B cell (primary cell): ENCODE measurements at regions not wholly inside any gene's neighbourhood (a gene's known extent, or its start where the extent isn't known, plus 50 kb on each side); places are given as distances from the start of the nearest gene placed in this dataset.
"Not testable (repeated sequence)": the region's sequence is repeated elsewhere in the genome, so short reads cannot be mapped to it uniquely, and the experiment has no call there.

ENCODE experiments used
- ATAC-seq: fragments of 200-7000 bp; cut with Tn5 transposase; one replicate; pipeline ENCODE4 v1.10.0; 2021; ENCODE audit warnings: low read depth, mild to moderate bottlenecking, moderate number of reproducible peaks, moderate library complexity
- CTCF ChIA-PET: fragments of 350-600 bp; sonication (Branson Sonifier 250); formaldehyde crosslinking; loops from one replicate; lab custom pipeline; 2021; ENCODE audit warnings: antibody characterized with exemption, inconsistent platforms; lab: Charles Lee
- POLR2A ChIA-PET: fragments of 350-600 bp; sonication (Branson Sonifier 250); formaldehyde crosslinking; loops from one replicate; lab custom pipeline; 2021; ENCODE audit warnings: antibody characterized with exemption; lab: Charles Lee
- DNase-seq: peaks from one replicate; pipeline ENCODE4 v3.0.0; 2013
- H2AFZ ChIP-seq: 2 replicates; pipeline ENCODE4 v1.6.1; 2012; ENCODE audit warnings: mild to moderate bottlenecking, low read depth, low read length; ENCODE audit not compliant: insufficient read depth, poor library complexity, severe bottlenecking
- H3K27ac ChIP-seq, 2 donors: 1 replicate in 1 of 2; 2 replicates in 1 of 2; pipeline ENCODE4 v1.5.1; 2012 to 2013; ENCODE audit warnings: low read length in 2 of 2, mild to moderate bottlenecking in 2 of 2, moderate library complexity in 1 of 2
- H3K27me3 ChIP-seq, 4 experiments: fragments of 200-600 bp in 1 of 4; sonication (generic) in 1 of 4; replicated peaks in 1 of 4; 1 replicate in 2 of 4; 2 replicates in 2 of 4; pipeline versions ENCODE4 v1.6.1 to v1.7.0; 2013 to 2016; ENCODE audit warnings: low read length in 3 of 4, mild to moderate bottlenecking in 2 of 4, mixed read lengths in 1 of 4, moderate library complexity in 1 of 4; ENCODE audit not compliant: insufficient read depth in 4 of 4, control insufficient read depth in 3 of 4; ENCODE audit errors: control extremely low read depth in 1 of 4
- H3K36me3 ChIP-seq, 2 experiments: replicated peaks in 1 of 2; 1 replicate in 1 of 2; 2 replicates in 1 of 2; pipeline versions ENCODE4 v1.6.1 to v1.7.1; 2013; ENCODE audit warnings: low read length in 1 of 2; ENCODE audit not compliant: insufficient read depth in 2 of 2, control insufficient read depth in 1 of 2; ENCODE audit errors: control extremely low read depth in 1 of 2, extremely low read depth in 1 of 2
- H3K4me1 ChIP-seq, 2 donors: fragments of 200-600 bp in 1 of 2; sonication (generic) in 1 of 2; 1 replicate in 1 of 2; 2 replicates in 1 of 2; pipeline versions ENCODE4 v1.5.1 to v1.6.1; 2013 to 2017; ENCODE audit warnings: low read length in 2 of 2; ENCODE audit not compliant: control insufficient read depth in 2 of 2, insufficient read depth in 2 of 2
- H3K4me2 ChIP-seq: replicated peaks from 2 replicates; pipeline ENCODE3; 2012; ENCODE audit warnings: mild to moderate bottlenecking, low read depth, low read length; ENCODE audit not compliant: poor library complexity, severe bottlenecking
- H3K4me3 ChIP-seq, 5 experiments: fragments of 200-600 bp in 1 of 5; sonication (generic) in 1 of 5; 1 replicate in 3 of 5; 2 replicates in 2 of 5; pipeline versions ENCODE4 v1.5.1 to v1.7.0; 2011 to 2016; ENCODE audit warnings: low read length in 4 of 5, mild to moderate bottlenecking in 4 of 5, low read depth in 2 of 5, control low read depth in 1 of 5, moderate library complexity in 1 of 5; ENCODE audit not compliant: insufficient read depth in 1 of 5; ENCODE audit errors: control extremely low read depth in 1 of 5, extremely low read depth in 1 of 5
- H3K79me2 ChIP-seq: fragments of 200-600 bp; sonication (generic); one replicate; pipeline ENCODE4 v1.6.0; 2016; ENCODE audit warnings: low read length; ENCODE audit not compliant: control insufficient read depth, insufficient read depth
- H3K9ac ChIP-seq: fragments of 200-600 bp; sonication (generic); 2 replicates; pipeline ENCODE4 v1.6.1; 2017; ENCODE audit warnings: mild to moderate bottlenecking, low read length, moderate library complexity
- H3K9me3 ChIP-seq, 3 donors: one replicate each; pipeline versions ENCODE4 v1.6.1 to v1.7.1; 2013; ENCODE audit warnings: low read length in 2 of 3; ENCODE audit not compliant: control insufficient read depth in 2 of 3, insufficient read depth in 1 of 3; ENCODE audit errors: control extremely low read depth in 1 of 3
- H4K20me1 ChIP-seq: 2 replicates; pipeline ENCODE4 v1.6.0; 2012; ENCODE audit warnings: mild to moderate bottlenecking, low read length; ENCODE audit not compliant: insufficient read depth, control insufficient read depth, poor library complexity, severe bottlenecking
- H3K27ac Mint-ChIP-seq: one replicate; pipeline ENCODE4 v1.8.0; 2021; ENCODE audit warnings: mixed read lengths
- H3K27me3 Mint-ChIP-seq: one replicate; pipeline ENCODE4 v1.8.0; 2021; ENCODE audit warnings: mixed read lengths
- H3K4me1 Mint-ChIP-seq: one replicate; pipeline ENCODE4 v1.8.0; 2021; ENCODE audit warnings: mixed read lengths
- H3K4me3 Mint-ChIP-seq: one replicate; pipeline ENCODE4 v1.8.0; 2021; ENCODE audit warnings: mixed read lengths
- H3K9me3 Mint-ChIP-seq: one replicate; pipeline ENCODE4 v1.8.0; 2022; ENCODE audit warnings: mixed read lengths; ENCODE audit not compliant: insufficient read depth
- CTCF ChIP-seq: fragments of 200-600 bp; IDR thresholded peaks from one replicate; pipeline ENCODE4 v1.8.0; 2022; ENCODE audit warnings: antibody characterized with exemption, mild to moderate bottlenecking
- EZH2 ChIP-seq: IDR thresholded peaks from 2 replicates; pipeline ENCODE4 v1.6.1; 2012; ENCODE audit warnings: borderline replicate concordance, low read depth, mild to moderate bottlenecking, moderate library complexity, low read length; ENCODE audit not compliant: insufficient read depth, poor library complexity, severe bottlenecking
- WGBS: methylation state at CpG from one replicate; pipeline ENCODE4 v1.1.5; 2013; ENCODE audit warnings: missing lambda C conversion rate; ENCODE audit not compliant: insufficient coverage; 5-methylcytosine and 5-hydroxymethylcytosine counted together
- intact Hi-C: fragments of 100-400 bp; cut with micrococcal nuclease; formaldehyde crosslinking; loops from one replicate; pipeline ENCODE4 v1.10.0; 2022

GRCh38 chr11:87628026-87628580 is 547.1 kb downstream of the RAB38 start:
- no peaks in the 10 kb centered on the region for H3K79me2 ChIP-seq
- H2AFZ ChIP-seq, result no peak overlapping the region
- H3K9ac ChIP-seq, result no peak overlapping the region
- H3K4me1 ChIP-seq, result no peaks in the 10 kb centered on the region
- TF ChIP-seq EZH2 (no peak), CTCF (no peak)
- CTCF ChIA-PET, result interaction anchor here (0.6 kb wide), 1 partner anchor 1409 kb away, joined by 3 read pairs; no protein-coding TSS in a partner anchor
- H3K4me2 ChIP-seq, result no peak overlapping the region
- Mint-ChIP-seq H3K4me3 (no peak overlapping the region), H3K9me3 (peaks cover 6% of the 10 kb centered on the region), H3K27ac (no peak overlapping the region), H3K4me1 (no peaks in the 10 kb centered on the region), H3K27me3 (no peaks in the 10 kb centered on the region)
- DNase-seq (no peak), ATAC-seq (no peak)
- POLR2A ChIA-PET, result no interaction called here
- intact Hi-C loops, result no loop called here
- no peak overlapping the region for H3K27ac ChIP-seq
- H4K20me1 ChIP-seq, result no peaks in the 10 kb centered on the region
- 80% methylated on average over 1 of the region's 5 CpGs for WGBS
- H3K36me3 ChIP-seq, result no peaks in the 10 kb centered on the region
- no peaks in the 10 kb centered on the region for H3K27me3 ChIP-seq
- peaks cover 0 to 3% (median 0%) of the 10 kb centered on the region in 3 donors for H3K9me3 ChIP-seq
- H3K4me3 ChIP-seq, result no peak overlapping the region

DNA sequence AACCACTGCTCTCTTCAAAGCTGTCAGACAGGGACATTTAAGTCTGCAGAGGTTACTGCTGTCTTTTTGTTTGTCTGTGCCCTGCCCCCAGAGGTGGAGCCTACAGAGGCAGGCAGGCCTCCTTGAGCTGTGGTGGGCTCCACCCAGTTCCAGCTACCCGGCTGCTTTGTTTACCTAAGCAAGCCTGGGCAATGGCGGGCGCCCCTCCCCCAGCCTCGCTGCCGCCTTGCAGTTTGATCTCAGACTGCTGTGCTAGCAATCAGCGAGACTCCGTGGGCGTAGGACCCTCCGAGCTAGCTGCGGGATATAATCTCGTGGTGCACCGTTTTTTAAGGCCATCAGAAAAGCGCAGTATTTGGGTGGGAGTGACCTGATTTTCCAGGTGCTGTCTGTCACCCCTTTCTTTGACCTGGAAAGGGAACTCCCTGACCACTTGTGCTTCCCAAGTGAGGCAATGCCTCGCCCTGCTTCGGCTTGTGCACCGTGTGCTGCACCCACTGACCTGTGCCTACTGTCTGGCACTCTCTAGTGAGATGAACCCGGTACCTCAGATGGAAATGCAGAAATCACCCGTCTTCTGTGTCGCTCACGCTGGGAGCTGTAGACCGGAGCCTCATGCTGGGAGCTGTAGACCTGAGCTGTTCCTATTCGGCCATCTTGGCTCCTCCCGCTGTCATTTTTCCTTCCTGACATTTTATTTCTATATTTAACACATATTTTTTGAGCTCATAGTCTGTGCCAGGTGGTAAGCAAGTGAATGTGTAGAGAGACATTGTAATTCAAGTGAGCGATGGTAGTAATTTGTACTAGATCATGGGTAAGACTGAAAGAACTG is 551.5 kb downstream of the RAB38 start:
- H3K4me3 ChIP-seq, H4K20me1 ChIP-seq, H3K4me3 Mint-ChIP-seq, H3K4me1 Mint-ChIP-seq, H3K27me3 Mint-ChIP-seq, H3K79me2 ChIP-seq, H3K36me3 ChIP-seq, H3K4me1 ChIP-seq, CTCF ChIA-PET, DNase-seq, POLR2A ChIA-PET, H3K9ac ChIP-seq, H3K27ac ChIP-seq, H3K27me3 ChIP-seq, H3K9me3 ChIP-seq, H2AFZ ChIP-seq, H3K4me2 ChIP-seq, ATAC-seq, H3K27ac Mint-ChIP-seq, H3K9me3 Mint-ChIP-seq, intact Hi-C loops: not testable (repeated sequence)
- WGBS, result 97% methylated on average over 11 of the region's 24 CpGs
